Stimulated activated CD4-positive, alpha-beta T cell treated with anti-CD3 and anti-CD28 coated beads, TNF-alpha, amount 100 ng/mL, for 1 hour (primary cell): ENCODE measurements at regions not wholly inside any gene's neighbourhood (a gene's known extent, or its start where the extent isn't known, plus 50 kb on each side); places are given as distances from the start of the nearest gene placed in this dataset.

Source experiments
- DNase-seq, 3 donors: peaks; one replicate each; pipeline ENCODE4 v3.0.0-alpha.2; 2020; ENCODE audit warnings: low read depth in 3 of 3, low spot score in 1 of 3

- DNase-seq: no peak
Measured at GRCh38 chr2:59303272-59303671, 1062.1 kb upstream of the FANCL start.

GRCh38 chr2:59302683-59303082 is 1061.6 kb upstream of the FANCL start:
- no peak for DNase-seq

DNA sequence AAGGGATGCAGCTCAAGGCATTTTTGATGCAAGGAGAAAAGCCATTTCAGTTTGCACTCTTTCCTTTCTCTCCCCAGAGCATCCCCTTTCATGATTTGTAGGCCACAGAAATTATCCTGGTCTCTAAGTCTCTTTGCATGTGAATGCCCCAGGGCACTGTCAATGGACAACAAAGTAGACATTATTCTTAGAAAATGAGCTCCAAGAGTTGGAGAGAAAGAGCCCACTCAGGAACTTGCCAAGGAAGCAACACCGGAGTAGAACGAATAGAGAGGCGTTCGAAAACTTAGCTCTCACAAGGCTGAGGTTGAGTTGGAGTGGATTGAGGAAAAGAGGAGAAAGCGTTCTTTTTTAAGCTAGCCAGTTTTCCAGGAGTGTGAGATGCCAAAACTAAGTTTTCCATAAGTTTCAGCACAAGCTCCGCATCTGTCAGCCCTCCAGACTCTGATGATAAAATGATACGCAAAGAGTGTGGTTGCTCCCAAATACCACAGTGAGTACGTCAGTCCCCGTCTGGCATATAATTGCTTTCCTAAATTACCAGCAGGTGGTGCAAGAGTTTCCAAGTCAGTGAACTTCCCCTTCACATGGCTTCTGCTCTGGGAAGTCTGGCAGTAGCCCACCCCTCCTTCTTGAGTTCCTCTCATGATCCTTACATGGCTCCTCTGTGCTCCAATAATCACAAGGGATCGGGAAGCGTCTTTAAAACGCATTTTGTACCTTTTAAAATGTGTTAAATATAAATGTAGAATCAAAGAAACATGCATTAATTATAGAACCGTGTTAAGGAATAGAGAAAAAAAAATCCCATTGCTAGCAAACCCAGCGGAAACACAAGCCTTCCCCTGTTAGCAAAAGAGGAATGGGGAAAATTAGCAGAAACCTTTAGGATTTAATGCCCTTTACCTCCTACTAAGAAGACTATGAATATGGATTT is 1060.6 kb upstream of the FANCL start:
- no peak for DNase-seq

- no peak for DNase-seq
Measured at GRCh38 chr2:59297816-59298215, 1056.7 kb upstream of the FANCL start.

- DNase-seq: no peak
Measured at GRCh38 chr2:59296279-59296678, 1055.2 kb upstream of the FANCL start.

DNA sequence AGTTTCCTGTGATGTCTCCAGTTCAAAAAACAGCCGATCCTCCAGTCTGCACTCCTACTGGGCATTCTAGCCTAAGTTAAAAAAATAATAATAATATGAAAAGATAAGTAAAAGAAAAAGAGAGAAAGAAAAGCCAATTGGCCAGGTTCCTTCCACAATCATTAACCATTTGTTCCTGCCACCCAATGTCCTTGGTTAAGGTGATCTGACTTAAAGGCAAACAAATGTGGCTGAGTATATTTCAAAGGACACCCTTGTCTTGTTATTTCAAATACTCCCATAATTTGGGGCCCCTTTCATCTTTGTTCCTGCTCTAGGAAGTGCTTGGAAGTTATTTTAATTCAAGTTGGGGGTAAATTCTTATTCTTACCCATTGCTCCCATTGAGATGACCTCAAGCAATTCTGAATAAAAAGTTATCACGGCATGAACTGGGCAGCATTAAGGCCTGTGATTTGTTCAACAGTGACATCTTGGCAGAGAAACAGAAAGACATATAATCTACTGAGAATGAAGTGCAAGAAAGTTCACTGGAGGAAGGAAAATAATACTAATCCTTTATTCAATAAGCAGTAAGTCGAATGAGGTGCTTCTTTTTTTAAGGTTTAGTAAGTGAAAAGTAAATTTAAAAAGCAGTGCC is 1054.5 kb upstream of the FANCL start:
- no peak for DNase-seq

DNA sequence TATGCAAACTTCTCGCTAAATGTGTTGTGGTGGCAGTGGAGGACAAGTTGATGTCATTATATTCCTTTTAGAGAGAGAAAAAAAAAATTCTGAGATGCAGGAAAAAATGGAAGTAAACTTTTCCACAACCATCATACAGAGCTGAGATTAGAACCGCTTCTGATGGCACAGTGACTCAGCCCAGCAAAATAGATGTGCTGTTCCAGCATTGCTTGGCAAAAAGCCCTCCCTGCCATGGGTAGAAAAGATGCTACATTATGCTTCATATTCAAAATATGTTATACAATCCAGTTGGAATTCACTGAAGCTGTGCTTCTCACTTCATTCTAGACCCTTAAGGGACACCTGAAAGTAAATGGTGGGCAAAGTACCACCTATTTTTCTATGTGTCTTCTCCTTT is 1047.6 kb upstream of the FANCL start:
- DNase-seq: no peak

DNA sequence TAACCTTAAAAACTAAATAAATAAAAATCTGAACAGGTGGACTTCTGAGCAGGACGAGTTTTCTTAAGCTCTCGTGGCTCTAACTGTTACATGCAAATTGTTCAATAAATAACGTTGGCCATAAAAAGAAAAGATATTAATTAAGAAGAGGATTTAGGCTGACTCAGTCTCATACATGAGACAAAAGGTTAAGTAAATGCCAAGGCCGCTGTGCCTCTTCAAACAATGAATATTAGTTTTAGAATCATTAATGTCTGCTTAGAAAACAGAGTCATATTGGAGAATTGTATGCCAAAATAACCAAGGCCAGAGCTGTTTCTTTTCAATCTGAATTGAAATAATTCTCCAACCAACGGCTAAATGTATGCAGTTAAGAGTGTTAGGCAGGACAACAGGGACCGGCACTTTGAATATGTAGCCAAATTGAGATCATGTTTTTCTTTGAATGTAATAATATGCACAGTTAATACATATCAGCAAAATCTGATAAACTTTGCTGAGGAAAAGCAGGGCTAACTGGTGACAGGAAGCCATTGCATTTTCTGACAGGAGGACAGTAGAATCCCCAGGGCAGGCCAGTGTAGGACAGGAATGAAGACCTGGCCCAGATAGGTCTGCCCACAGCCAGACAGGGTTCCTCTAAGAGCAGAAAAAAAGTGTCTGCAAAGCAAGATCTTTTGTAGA is 1041.4 kb upstream of the FANCL start:
- DNase-seq: no peak

DNA sequence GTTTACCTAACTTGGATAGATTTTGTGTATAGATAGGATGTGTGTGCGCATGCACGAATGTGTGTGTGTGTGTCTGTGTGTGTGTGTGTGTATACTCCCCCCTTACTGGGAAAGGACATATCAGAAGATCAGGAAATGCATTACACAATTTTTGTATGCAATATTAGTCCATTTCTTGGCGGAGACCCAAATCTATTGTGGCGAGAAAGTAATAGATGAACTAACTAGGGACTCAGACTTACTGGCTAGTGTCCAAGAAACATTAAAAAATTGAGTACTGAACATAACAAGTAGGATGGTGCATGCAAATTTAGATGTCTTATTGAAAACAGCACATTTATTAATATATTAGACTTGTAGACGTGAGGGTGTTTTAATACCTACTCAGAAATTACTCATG is 1036.5 kb upstream of the FANCL start:
- no peak for DNase-seq

DNA sequence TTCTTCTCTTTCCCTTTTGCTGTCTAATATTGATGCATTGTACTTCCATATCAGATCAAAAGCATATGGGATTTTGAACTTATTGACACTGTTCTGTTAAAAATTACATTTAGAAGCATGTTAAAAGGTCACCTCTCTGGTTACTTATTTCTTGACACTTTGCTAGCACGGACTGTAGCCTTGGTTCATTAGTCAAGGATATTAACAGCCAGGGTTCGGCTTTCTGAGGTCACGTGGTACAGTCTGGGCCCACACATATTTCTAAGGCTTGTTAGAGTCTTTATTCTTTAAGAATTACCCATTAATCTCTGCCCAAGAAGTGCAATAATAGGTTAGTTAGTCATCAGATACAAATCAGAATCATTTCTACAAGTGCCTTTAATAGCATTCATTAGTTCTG is 1035.8 kb upstream of the FANCL start:
- no peak for DNase-seq

DNA sequence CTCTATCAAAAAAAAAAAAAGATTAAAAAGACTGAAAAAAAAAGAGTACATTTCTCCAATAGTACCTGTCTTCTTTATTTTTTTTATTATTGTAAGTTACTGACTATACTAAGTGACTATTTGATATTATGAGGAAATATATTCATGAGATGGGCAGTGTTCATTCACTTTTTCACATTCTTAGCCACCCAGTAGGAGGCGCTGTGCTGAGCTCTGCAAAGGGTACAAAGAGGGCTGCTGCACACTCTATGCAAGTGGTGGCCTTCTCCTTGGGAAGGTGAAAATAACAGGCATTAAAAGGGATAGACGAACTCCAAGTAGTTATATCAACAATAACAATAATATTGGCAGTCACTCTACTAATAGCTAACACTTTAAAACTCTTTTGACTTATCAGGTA is 1034.9 kb upstream of the FANCL start:
- DNase-seq: no peak

DNA sequence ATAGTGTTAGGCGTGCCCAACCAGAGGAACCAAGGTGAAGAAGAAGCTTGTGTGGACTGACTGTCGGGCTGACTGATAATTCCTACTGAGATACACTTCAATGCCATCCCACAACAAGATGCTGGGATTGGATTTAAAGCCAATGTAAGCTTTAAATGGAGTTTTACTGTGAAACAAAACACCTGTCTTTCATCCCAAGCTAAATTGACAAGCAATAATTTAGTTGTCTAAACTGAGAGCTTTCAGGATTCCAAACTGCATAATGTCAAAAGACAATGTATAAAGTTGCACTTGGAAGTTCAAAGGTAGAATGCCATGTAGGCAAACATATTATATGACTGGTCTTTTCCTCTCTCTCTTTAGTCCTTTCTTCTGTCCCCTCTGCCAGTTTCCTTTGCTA is 1025.3 kb upstream of the FANCL start:
- no peak for DNase-seq

- DNase-seq: no peak
Measured at GRCh38 chr2:59259913-59260312, 1018.8 kb upstream of the FANCL start.

DNA sequence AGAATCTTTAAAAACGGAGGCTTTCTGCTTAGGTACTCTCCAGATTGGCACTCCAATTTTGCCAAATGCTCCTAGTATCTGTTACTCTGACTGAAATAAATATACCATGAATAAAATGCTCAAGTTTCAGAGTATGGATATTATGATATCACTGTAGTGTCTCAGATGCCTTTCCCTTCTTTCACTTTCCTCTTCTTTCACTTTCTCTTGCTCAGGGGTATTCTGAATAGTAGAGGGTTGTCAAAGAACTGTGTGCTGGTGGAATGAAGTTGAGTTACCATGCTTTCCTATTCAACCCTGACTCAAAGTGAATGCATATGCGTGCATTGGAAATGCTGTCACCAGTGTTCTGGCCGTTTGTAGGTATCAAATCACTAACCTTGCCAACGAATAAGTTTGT is 1015.2 kb upstream of the FANCL start:
- DNase-seq: no peak

GRCh38 chr2:59254279-59254678 is 1013.2 kb upstream of the FANCL start:
- no peak for DNase-seq

GRCh38 chr2:59250307-59250677 is 1009.2 kb upstream of the FANCL start:
- no peak for DNase-seq

DNA sequence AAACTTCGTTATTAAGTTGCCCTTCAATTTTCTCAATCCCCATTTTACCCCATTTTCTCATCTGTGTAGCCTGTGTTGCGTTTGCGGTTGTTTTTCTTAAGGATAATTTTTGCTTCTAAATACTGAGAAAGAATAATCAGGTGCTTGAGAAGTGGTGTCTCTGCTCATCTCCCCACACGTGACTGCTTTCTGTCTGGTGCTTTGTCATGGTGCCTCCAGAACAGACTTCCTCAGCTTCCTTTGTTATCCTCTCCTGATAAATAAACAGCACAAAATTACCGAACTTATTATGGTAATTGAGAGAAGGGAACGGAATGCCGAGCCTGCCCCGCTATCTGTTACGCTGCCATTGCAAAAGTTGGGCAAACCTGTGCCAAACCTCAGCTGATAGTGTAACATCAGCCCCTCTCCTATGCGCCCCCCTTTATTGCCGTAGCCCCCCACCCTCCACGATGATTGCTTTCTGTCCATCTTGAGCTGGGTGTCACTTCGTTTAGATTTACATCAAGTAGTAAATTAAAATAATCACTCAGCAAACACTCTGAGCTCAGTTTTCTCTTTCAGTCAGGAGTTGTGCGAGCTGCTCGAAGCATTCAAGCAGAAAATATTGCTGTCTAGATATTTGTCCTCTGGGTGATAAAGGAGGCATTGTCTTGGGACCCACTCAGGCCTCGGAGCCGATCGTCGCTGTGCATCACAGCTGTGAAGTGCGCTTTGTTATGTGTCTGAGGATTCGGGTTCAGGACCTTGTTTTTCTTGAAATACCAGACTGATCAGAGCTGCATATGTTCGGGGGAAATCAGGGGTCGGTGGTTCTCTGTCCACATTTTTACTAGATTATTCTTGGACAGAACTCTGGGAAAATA is 1008.5 kb upstream of the FANCL start:
- no peak for DNase-seq

GRCh38 chr2:59239146-59239545 is 998.0 kb upstream of the FANCL start:
- no peak for DNase-seq

- no peak for DNase-seq
Measured at GRCh38 chr2:59237311-59237710, 996.2 kb upstream of the FANCL start.

- no peak for DNase-seq
Measured at GRCh38 chr2:59236723-59237122, 995.6 kb upstream of the FANCL start.

DNA sequence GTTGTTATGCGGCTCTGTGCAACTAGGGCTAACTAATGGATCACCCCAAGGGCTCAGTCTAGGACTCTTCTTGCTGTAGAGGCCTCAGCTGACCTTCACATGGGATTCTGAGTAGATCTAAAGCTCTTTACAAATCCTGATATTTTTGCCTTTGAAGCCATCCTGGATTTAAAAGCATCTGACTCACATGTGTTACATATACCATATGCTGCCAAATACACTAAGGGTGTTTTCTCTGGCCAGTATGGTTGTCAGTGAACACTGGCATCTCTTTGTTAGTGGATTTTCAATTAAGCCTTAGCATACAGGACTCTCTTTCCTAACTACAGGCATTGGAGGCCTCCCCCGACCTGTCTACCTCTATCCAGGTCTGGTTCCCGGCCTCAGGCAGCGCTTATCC is 992.8 kb upstream of the FANCL start:
- no peak for DNase-seq
